Non-pigmented ciliary epithelial cell (primary cell): ENCODE measurements at regions not wholly inside any gene's neighbourhood (a gene's known extent, or its start where the extent isn't known, plus 50 kb on each side); places are given as distances from the start of the nearest gene placed in this dataset.

Experiments used
- DNase-seq: peaks from one replicate; pipeline ENCODE4 v3.0.0-alpha.2; 2010; ENCODE audit warnings: low read depth

- no peak for DNase-seq
Measured at GRCh38 chr13:31049083-31049482, 112.6 kb downstream of the HSPH1 start.

- DNase-seq = no peak
Measured at GRCh38 chr13:31048521-31048920, 113.2 kb downstream of the HSPH1 start.

- DNase-seq = no peak
Measured at GRCh38 chr13:31046711-31047279, 114.3 kb downstream of the TEX26 start.

- peak; percentile 89 for DNase-seq
Measured at GRCh38 chr13:31045286-31046081, 113.0 kb downstream of the TEX26 start.

- no peak for DNase-seq
Measured at GRCh38 chr13:31044364-31045285, 112.2 kb downstream of the TEX26 start.

GRCh38 chr13:31043957-31044356 lies 111.5 kb downstream of the TEX26 start:
- no peak for DNase-seq

GRCh38 chr13:31042481-31043165 lies 110.2 kb downstream of the TEX26 start:
- DNase-seq = no peak

- no peak for DNase-seq
Measured at GRCh38 chr13:31042049-31042448, 109.6 kb downstream of the TEX26 start.

GRCh38 chr13:31038834-31039552 lies 106.5 kb downstream of the TEX26 start:
- peak; percentile 40 for DNase-seq

GRCh38 chr13:31037874-31038500 lies 105.5 kb downstream of the TEX26 start:
- DNase-seq = no peak

GRCh38 chr13:31036731-31037695 lies 104.6 kb downstream of the TEX26 start:
- no peak for DNase-seq

GRCh38 chr13:31035185-31035965 lies 102.9 kb downstream of the TEX26 start:
- DNase-seq = no peak

- DNase-seq = no peak
Measured at GRCh38 chr13:31032528-31033113, 100.2 kb downstream of the TEX26 start.

- DNase-seq = no peak
Measured at GRCh38 chr13:31031482-31031881, 99.0 kb downstream of the TEX26 start.

- no peak for DNase-seq
Measured at GRCh38 chr13:31029102-31029501, 96.6 kb downstream of the TEX26 start.

GRCh38 chr13:31027136-31027535 lies 94.7 kb downstream of the TEX26 start:
- DNase-seq = no peak
